ENCODE measurements at regions not wholly inside any gene's neighbourhood (a gene's known extent, or its start where the extent isn't known, plus 50 kb on each side); places are given as distances from the start of the nearest gene placed in this dataset.
A peak's percentile ranks its signal among the peaks of the same experiment; 100 is the strongest.

DNA sequence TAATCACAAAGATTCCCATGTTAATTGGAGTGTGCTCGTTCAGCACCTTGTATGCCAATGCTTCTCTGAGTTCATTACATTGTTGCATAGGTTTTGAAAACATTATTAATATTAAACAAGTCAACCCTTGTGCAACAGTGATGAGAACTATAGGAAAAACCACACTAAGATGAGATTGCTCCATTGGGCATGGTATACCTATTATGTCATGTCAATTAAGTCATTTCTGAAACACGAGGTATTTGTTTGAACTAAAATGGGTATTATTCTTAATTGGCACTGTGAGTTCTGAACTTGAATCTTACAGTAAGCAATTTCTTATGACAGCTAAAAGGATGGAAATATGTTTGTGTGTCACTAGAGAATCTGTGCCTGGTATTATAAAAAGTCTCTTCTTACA, 447.7 kb downstream of the EFNA5 start:
- DNase-seq: no peak
- H3K36me3 ChIP-seq: no peaks in the 10 kb centered on the region
- intact Hi-C loops (cut with micrococcal nuclease): no loop called here

DNA sequence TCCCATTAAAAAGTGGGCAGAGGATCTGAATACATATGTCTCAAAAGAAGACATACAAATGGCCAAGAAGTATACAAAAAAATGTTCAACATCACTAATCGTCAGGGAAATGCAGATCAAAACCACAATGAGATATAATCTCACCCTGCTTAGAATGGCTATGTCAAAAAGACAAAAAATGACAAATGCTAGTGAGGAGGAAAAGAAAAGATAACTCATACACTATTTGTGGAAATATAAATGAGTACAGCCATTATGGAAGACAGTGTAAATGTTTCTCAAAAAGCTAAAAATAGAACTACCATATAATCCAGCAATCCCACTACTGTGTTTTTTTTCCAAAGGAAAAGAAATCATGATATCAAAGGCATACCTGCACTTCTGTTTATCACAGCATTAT, 450.7 kb downstream of the EFNA5 start:
- peak overlapping the region; percentile 88 for H3K27ac ChIP-seq (replicated peaks)
- peaks cover 3% of the 10 kb centered on the region for H3K9me3 ChIP-seq (replicated peaks)

More for the DNA sequence above, 447.7 kb downstream of the EFNA5 start:
- H3K9me3 ChIP-seq (replicated peaks): peaks cover 10% of the 10 kb centered on the region
- H3K4me1 ChIP-seq: peaks cover 20% of the 10 kb centered on the region
- H3K4me3 ChIP-seq: no peak overlapping the region
- H3K27ac ChIP-seq (replicated peaks): peak overlapping the region; percentile 60
- no peaks in the 10 kb centered on the region for H3K27me3 ChIP-seq (ENCODE audit: low read depth)
- TF ChIP-seq, protein P1, sequence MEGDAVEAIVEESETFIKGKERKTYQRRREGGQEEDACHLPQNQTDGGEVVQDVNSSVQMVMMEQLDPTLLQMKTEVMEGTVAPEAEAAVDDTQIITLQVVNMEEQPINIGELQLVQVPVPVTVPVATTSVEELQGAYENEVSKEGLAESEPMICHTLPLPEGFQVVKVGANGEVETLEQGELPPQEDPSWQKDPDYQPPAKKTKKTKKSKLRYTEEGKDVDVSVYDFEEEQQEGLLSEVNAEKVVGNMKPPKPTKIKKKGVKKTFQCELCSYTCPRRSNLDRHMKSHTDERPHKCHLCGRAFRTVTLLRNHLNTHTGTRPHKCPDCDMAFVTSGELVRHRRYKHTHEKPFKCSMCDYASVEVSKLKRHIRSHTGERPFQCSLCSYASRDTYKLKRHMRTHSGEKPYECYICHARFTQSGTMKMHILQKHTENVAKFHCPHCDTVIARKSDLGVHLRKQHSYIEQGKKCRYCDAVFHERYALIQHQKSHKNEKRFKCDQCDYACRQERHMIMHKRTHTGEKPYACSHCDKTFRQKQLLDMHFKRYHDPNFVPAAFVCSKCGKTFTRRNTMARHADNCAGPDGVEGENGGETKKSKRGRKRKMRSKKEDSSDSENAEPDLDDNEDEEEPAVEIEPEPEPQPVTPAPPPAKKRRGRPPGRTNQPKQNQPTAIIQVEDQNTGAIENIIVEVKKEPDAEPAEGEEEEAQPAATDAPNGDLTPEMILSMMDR (IDR thresholded peaks at IDR 0.05; ENCODE audit: borderline replicate concordance): no peak

DNA sequence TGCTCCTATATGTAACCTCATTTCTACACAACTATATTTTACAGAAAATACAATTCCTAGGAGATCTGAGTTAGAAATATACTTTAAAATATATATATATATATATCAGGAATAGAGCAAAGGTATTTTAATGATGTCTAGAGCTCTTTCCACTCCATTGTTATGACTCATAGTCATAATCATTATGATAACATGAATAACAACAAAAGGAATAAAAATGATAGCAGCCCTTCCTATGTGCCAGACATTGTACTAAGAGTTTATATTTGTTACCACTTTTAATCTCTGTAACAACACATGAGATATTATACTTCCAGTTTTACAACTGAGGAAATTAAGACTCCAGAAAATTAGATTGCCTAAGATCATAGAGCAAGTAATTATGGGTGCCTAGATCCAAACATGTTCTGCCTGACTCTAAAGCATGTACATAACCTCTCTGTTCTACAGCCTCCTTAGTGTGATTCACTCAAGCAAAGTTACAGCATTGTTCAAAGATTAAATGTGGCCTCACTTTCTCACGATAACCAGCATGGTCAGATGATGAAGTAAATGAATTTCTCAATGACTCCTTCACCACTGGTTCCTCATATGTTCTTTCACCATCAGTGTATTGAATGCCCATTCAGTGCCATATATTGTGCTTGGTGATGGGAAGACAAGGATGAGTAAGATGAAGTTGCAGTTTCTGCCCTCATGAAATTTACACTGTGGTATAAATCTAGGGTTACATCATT, 452.1 kb downstream of the EFNA5 start:
- TF ChIP-seq, protein P1 (IDR thresholded peaks at IDR 0.05; ENCODE audit: borderline replicate concordance): no peak
- DNase-seq: no peak
- Histone ChIP-seq H3K9me3 (replicated peaks) (no peaks in the 10 kb centered on the region), H3K4me1 (peaks cover 43% of the 10 kb centered on the region), H3K4me3 (no peak overlapping the region), H3K36me3 (no peaks in the 10 kb centered on the region), H3K27me3 (ENCODE audit: low read depth) (no peaks in the 10 kb centered on the region), H3K27ac (replicated peaks) (peak overlapping the region; percentile 88)
- intact Hi-C loops (cut with micrococcal nuclease): no loop called here

More for the DNA sequence above, 450.7 kb downstream of the EFNA5 start:
- TF ChIP-seq, protein P1 (IDR thresholded peaks at IDR 0.05; ENCODE audit: borderline replicate concordance): no peak
- Histone ChIP-seq H3K4me1 (peaks cover 36% of the 10 kb centered on the region), H3K4me3 (no peak overlapping the region), H3K27me3 (ENCODE audit: low read depth) (no peaks in the 10 kb centered on the region), H3K36me3 (no peaks in the 10 kb centered on the region)
- DNase-seq: no peak
- intact Hi-C loops (cut with micrococcal nuclease): no loop called here

DNA sequence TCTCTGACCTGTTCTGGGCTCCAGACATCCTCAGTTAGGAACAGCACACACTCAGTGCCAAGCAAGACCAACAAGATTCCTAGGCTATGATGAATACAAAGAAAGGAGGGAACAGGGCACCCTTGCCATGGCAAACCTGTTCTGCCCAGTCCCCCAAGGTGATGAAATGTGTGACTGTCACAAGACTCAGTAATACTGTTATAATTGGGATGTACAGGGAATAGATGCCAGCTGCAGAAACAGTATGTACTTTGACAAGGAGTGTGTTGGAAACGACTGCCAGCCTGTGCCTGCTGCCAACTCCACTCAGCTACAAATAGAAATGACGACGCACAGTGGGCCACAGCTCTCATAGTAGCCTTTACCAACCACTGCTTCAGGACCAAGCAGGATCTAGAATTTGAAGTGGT, 453.0 kb downstream of the EFNA5 start:
- TF ChIP-seq, protein P1 (IDR thresholded peaks at IDR 0.05; ENCODE audit: borderline replicate concordance): no peak
- Histone ChIP-seq H3K36me3 (no peaks in the 10 kb centered on the region), H3K9me3 (replicated peaks) (no peaks in the 10 kb centered on the region), H3K4me1 (peaks cover 46% of the 10 kb centered on the region), H3K27ac (replicated peaks) (peak overlapping the region; percentile 88), H3K27me3 (ENCODE audit: low read depth) (no peaks in the 10 kb centered on the region), H3K4me3 (no peak overlapping the region)
- DNase-seq: peak; percentile 71
- intact Hi-C loops (cut with micrococcal nuclease): no loop called here

DNA sequence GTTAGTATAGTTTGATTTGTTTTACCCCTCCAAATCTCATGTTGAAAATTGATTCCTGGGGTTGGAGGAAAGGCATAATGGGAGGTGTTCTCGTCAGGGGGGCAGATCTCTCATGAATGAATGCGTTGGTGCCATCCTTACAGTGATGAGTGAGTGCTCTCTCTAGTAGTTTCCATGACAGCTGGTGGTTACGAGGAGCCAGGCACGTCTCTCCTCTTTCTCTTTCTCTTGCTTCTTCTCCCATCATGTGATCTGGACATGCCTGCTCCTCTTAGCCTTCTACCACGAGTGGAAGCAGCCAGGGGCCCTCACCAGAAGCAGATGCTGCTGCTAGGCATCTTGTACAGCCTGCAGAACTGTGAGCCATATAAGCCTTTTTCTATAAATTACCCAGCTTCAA, 454.1 kb downstream of the EFNA5 start:
- H3K36me3 ChIP-seq: no peaks in the 10 kb centered on the region
- no peaks in the 10 kb centered on the region for H3K9me3 ChIP-seq (replicated peaks)
- H3K27me3 ChIP-seq (ENCODE audit: low read depth): no peaks in the 10 kb centered on the region
- H3K27ac ChIP-seq (replicated peaks): peak overlapping the region; percentile 82
- no peak for DNase-seq
- TF ChIP-seq, protein P1 (IDR thresholded peaks at IDR 0.05; ENCODE audit: borderline replicate concordance): no peak
- intact Hi-C loops (cut with micrococcal nuclease): no loop called here
- peaks cover 46% of the 10 kb centered on the region for H3K4me1 ChIP-seq
- no peak overlapping the region for H3K4me3 ChIP-seq

Data from left ventricle myocardium inferior (tissue), 1 donor.